SK-N-SH (cell line): ENCODE measurements at regions not wholly inside any gene's neighbourhood (a gene's known extent, or its start where the extent isn't known, plus 50 kb on each side); places are given as distances from the start of the nearest gene placed in this dataset.
"Not testable (repeated sequence)": the region's sequence is repeated elsewhere in the genome, so short reads cannot be mapped to it uniquely, and the experiment has no call there.

Source experiments
- CTCF ChIA-PET: fragments of 300-600, 350-600 bp; formaldehyde crosslinking; extraction: SDS; loops from one replicate; lab custom pipeline; 2021; lab: Yijun Ruan, JAX
- POLR2A ChIA-PET: fragments of 350-600 bp; sonication (Branson Sonifier 250); formaldehyde crosslinking; extraction: SDS; loops from one replicate; lab custom pipeline; 2020; ENCODE audit warnings: antibody characterized with exemption, inconsistent platforms; lab: Yijun Ruan, JAX
- DNase-seq: peaks from one replicate; pipeline ENCODE4 v3.0.0; 2012
- H2AFZ ChIP-seq: fragments of 200-600 bp; sonication (generic); 2 replicates; pipeline ENCODE4 v1.8.1; 2016; ENCODE audit warnings: antibody characterized with exemption, mild to moderate bottlenecking, low read depth
- H3F3A ChIP-seq: fragments of 200-600 bp; sonication (generic); replicated peaks from 2 replicates; pipeline ENCODE3; 2016; ENCODE audit warnings: antibody characterized with exemption, mild to moderate bottlenecking; ENCODE audit not compliant: insufficient read depth
- H3K27ac ChIP-seq, 2 experiments: fragments of 200-500 bp in 1 of 2; fragments of 200-600 bp in 1 of 2; sonication (Bioruptor generic) in 1 of 2; sonication (generic), shearing (Covaris generic) in 1 of 2; 2 replicates each; pipeline versions ENCODE4 v1.5.1 to v1.6.1; 2014 to 2016; ENCODE audit warnings: low read depth in 2 of 2, inconsistent platforms in 1 of 2, low read length in 1 of 2, mild to moderate bottlenecking in 1 of 2, mixed read lengths in 1 of 2
- H3K27me3 ChIP-seq: fragments of 200-600 bp; sonication (generic), shearing (Covaris generic); 2 replicates; pipeline ENCODE4 v1.6.1; 2016; ENCODE audit warnings: mixed run types; ENCODE audit not compliant: insufficient read depth
- H3K36me3 ChIP-seq, 2 experiments: fragments of 200-500 bp in 1 of 2; fragments of 200-600 bp in 1 of 2; sonication (Bioruptor generic) in 1 of 2; sonication (generic) in 1 of 2; replicated peaks in 1 of 2; 2 replicates each; pipeline versions ENCODE3 to v1.5.1; 2014 to 2016; ENCODE audit warnings: low read length in 1 of 2, mild to moderate bottlenecking in 1 of 2; ENCODE audit not compliant: insufficient read depth in 2 of 2, control insufficient read depth in 1 of 2
- H3K4me1 ChIP-seq, 2 experiments: fragments of 200-500 bp in 1 of 2; fragments of 200-600 bp in 1 of 2; sonication (Bioruptor generic) in 1 of 2; sonication (generic), shearing (Covaris generic) in 1 of 2; 2 replicates each; pipeline versions ENCODE4 v1.5.1 to v1.6.1; 2014 to 2016; ENCODE audit warnings: low read depth in 1 of 2, low read length in 1 of 2, mixed run types in 1 of 2; ENCODE audit not compliant: insufficient read depth in 2 of 2, control insufficient read depth in 1 of 2
- H3K4me2 ChIP-seq: fragments of 200-600 bp; sonication (generic), shearing (Covaris generic); 2 replicates; pipeline ENCODE4 v1.6.1; 2017; ENCODE audit warnings: mixed run types
- H3K4me3 ChIP-seq, 2 experiments: fragments of 200-500 bp in 1 of 2; fragments of 200-600 bp in 1 of 2; sonication (Bioruptor generic) in 1 of 2; sonication (generic), shearing (Covaris generic) in 1 of 2; 2 replicates each; pipeline versions ENCODE4 v1.5.1 to v1.8.1; 2014 to 2016; ENCODE audit warnings: low read depth in 2 of 2, inconsistent platforms in 1 of 2, low read length in 1 of 2, mild to moderate bottlenecking in 1 of 2, mixed read lengths in 1 of 2, moderate library complexity in 1 of 2
- H3K79me2 ChIP-seq: fragments of 200-600 bp; sonication (generic); 2 replicates; pipeline ENCODE4 v1.8.1; 2017; ENCODE audit warnings: mild to moderate bottlenecking; ENCODE audit not compliant: insufficient read depth
- H3K9ac ChIP-seq: fragments of 200-600 bp; sonication (generic); 2 replicates; pipeline ENCODE4 v1.6.1; 2017; ENCODE audit warnings: mixed run types
- H3K9me2 ChIP-seq: fragments of 200-600 bp; sonication (generic); 2 replicates; pipeline ENCODE4 v1.6.1; 2017; ENCODE audit warnings: mixed run types
- H3K9me3 ChIP-seq: fragments of 200-600 bp; sonication (generic); 2 replicates; pipeline ENCODE4 v1.6.1; 2017; ENCODE audit warnings: mixed run types, mild to moderate bottlenecking, moderate library complexity
- H4K20me1 ChIP-seq: fragments of 200-600 bp; sonication (generic); 2 replicates; pipeline ENCODE4 v1.6.1; 2017; ENCODE audit warnings: mild to moderate bottlenecking, mixed run types; ENCODE audit not compliant: insufficient read depth
- ELF1 ChIP-seq: IDR thresholded peaks from 2 replicates; pipeline ENCODE4 v1.4.0; 2012
- EZH2phosphoT487 ChIP-seq: fragments of 200-600 bp; sonication (generic); IDR thresholded peaks from 2 replicates; pipeline ENCODE4 v1.6.1; 2017; ENCODE audit warnings: low read depth, mixed run types, mild to moderate bottlenecking, antibody characterized with exemption, moderate library complexity, borderline replicate concordance
- FOSL2 ChIP-seq: IDR thresholded peaks from 2 replicates; pipeline ENCODE4 v1.4.0; 2012; ENCODE audit warnings: low read depth, mild to moderate bottlenecking, moderate library complexity, borderline replicate concordance
- JUND ChIP-seq: IDR thresholded peaks from 2 replicates; pipeline ENCODE4 v1.4.0; 2012
- MEF2A ChIP-seq: IDR thresholded peaks from 2 replicates; pipeline ENCODE4 v1.4.0; 2012; ENCODE audit warnings: low read depth, borderline replicate concordance
- MXI1 ChIP-seq: IDR thresholded peaks from 2 replicates; pipeline ENCODE4 v1.6.1; 2012; ENCODE audit warnings: mild to moderate bottlenecking, low read depth, low read length, improper control_type of control experiment
- NFIC ChIP-seq: IDR thresholded peaks from 2 replicates; pipeline ENCODE4 v1.4.0; 2012; ENCODE audit warnings: borderline replicate concordance
- RCOR1 ChIP-seq: fragments of 150-350 bp; IDR thresholded peaks from 2 replicates; pipeline ENCODE4 v1.6.1; 2017; ENCODE audit warnings: antibody characterized with exemption, low read length
- SMC3 ChIP-seq: IDR thresholded peaks from 2 replicates; pipeline ENCODE4 v1.6.1; 2012; ENCODE audit warnings: low read depth, low read length, improper control_type of control experiment
- TAF1 ChIP-seq: IDR thresholded peaks from 2 replicates; pipeline ENCODE4 v1.6.1; 2012; ENCODE audit warnings: low read depth, mild to moderate bottlenecking, low read length, moderate library complexity, borderline replicate concordance
- TCF12 ChIP-seq: IDR thresholded peaks from 2 replicates; pipeline ENCODE4 v1.4.0; 2012
- TEAD4 ChIP-seq: IDR thresholded peaks from 2 replicates; pipeline ENCODE4 v1.4.0; 2012; ENCODE audit warnings: mild to moderate bottlenecking, borderline replicate concordance; ENCODE audit not compliant: insufficient read depth
- ZBTB33 ChIP-seq: IDR thresholded peaks from 2 replicates; pipeline ENCODE4 v1.4.0; 2012; ENCODE audit warnings: low read depth, borderline replicate concordance
- WGBS: methylation state at CpG from one replicate; pipeline ENCODE4 v1.1.6; 2017; ENCODE audit warnings: low lambda C conversion rate; 5-methylcytosine and 5-hydroxymethylcytosine counted together
- TF ChIP-seq, protein P1 (sequence below): IDR thresholded peaks from 2 replicates; pipeline ENCODE4; 2012

DNA sequence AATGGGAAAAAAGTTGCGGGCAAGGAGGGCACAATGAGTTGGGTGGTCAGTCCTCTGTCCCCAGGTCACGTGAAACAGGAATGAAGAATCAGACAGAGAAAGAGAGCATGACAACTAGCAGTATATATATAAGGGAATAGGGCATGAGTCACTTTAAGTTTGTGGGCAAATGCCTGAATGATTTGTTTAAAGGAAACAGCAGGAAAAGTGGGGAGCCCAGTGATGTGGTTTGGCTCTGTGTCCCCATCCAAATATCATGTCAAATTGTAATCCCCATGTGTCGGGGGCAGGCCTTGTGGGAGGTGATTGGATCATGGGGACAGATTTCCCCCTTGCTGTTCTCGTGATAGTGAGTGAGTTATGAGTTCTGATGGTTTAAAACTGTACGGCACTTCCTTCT lies 195.3 kb upstream of the IGF1 start:
- Histone ChIP-seq H3F3A (no peaks in the 10 kb centered on the region), H3K79me2 (no peaks in the 10 kb centered on the region), H2AFZ (no peak overlapping the region), H3K4me2 (no peak overlapping the region), H3K27me3 (no peaks in the 10 kb centered on the region), H4K20me1 (no peaks in the 10 kb centered on the region), H3K27ac (no peak overlapping the region), H3K4me3 (no peak overlapping the region), H3K4me1 (no peaks in the 10 kb centered on the region), H3K9me3 (no peaks in the 10 kb centered on the region), H3K9ac (no peak overlapping the region), H3K36me3 (no peaks in the 10 kb centered on the region), H3K9me2 (no peaks in the 10 kb centered on the region)
- no peak for TF ChIP-seq MEF2A
- no peak for TF ChIP-seq SMC3
- peak; percentile 26; the same call in 1 of the 2 replicates for TF ChIP-seq FOSL2
- TF ChIP-seq EZH2phosphoT487: no peak
- no peak for TF ChIP-seq TAF1
- peak; percentile 19; the same call in 1 of the 2 replicates for TF ChIP-seq TCF12
- TF ChIP-seq, protein P1, sequence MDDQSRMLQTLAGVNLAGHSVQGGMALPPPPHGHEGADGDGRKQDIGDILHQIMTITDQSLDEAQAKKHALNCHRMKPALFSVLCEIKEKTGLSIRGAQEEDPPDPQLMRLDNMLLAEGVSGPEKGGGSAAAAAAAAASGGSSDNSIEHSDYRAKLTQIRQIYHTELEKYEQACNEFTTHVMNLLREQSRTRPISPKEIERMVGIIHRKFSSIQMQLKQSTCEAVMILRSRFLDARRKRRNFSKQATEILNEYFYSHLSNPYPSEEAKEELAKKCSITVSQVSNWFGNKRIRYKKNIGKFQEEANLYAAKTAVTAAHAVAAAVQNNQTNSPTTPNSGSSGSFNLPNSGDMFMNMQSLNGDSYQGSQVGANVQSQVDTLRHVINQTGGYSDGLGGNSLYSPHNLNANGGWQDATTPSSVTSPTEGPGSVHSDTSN: peak; percentile 60; the same call in 1 of the 2 replicates
- TF ChIP-seq NFIC: peak; percentile 49; the same call in 1 of the 2 replicates
- no peak for TF ChIP-seq RCOR1
- POLR2A ChIA-PET: no interaction called here
- CTCF ChIA-PET: no interaction called here
- no peak for DNase-seq
- 24% methylated on average over 5 of the region's 5 CpGs for WGBS

DNA sequence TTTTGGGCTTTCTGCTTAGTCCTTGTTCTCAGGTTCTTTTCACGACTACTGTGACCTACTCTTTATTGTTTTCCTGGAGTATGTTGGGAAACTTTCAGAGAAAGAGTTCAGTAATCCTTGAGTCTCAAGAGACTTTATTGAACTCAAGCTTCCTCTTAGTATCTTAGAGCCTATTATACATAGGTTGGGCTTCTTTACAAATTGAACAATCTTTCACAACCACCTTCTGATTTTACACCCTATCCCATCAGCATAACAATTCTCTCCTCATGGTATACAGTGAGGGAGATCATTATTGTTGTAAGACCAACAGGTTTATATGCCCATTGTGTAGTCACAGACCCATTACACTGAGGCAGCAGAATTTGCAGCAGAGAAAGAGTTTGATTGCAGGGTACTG lies 193.2 kb upstream of the IGF1 start:
- ChIA-PET CTCF (no interaction called here), POLR2A (no interaction called here)
- Histone ChIP-seq H3K4me2 (no peak overlapping the region), H3K9me2 (no peaks in the 10 kb centered on the region), H3K9me3 (no peaks in the 10 kb centered on the region), H3K27me3 (no peaks in the 10 kb centered on the region), H3F3A (no peaks in the 10 kb centered on the region), H3K36me3 (no peaks in the 10 kb centered on the region), H3K79me2 (no peaks in the 10 kb centered on the region), H3K9ac (no peak overlapping the region), H3K4me3 (no peak overlapping the region), H2AFZ (no peak overlapping the region), H3K27ac (no peak overlapping the region), H4K20me1 (no peaks in the 10 kb centered on the region), H3K4me1 (no peaks in the 10 kb centered on the region)
- 18% methylated on average over 1 of the region's 1 CpG for WGBS
- TF ChIP-seq SMC3 (no peak), TEAD4 (no peak), ZBTB33 (no peak), MEF2A (no peak), TCF12 (no peak), MXI1 (no peak), RCOR1 (no peak), FOSL2 (no peak), ELF1 (no peak), JUND (no peak)
- DNase-seq: no peak

DNA sequence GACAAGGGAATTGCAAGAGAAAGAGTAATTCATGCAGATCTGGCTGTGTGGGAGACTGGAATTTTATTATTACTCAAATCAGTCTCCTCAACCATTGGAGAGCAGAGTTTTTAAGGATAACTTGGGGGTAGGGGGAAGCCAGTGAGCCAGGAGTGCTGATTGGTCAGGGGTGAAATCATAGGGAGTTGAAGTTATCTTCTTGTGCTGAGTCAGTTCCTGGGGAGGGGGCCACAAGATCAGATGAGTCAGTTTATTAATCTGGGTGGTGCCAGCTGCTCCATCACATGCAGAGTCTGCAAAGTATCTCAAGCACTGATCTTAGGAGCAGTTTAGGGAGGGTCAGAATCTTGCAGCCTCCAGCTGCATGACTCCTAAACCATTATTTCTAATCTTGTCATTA lies 191.8 kb upstream of the IGF1 start:
- POLR2A ChIA-PET, H3F3A ChIP-seq, H3K4me1 ChIP-seq, CTCF ChIA-PET, H3K4me3 ChIP-seq, H3K9me3 ChIP-seq, H3K36me3 ChIP-seq, H3K27me3 ChIP-seq, H3K27ac ChIP-seq, H3K9me2 ChIP-seq, H3K79me2 ChIP-seq, H3K9ac ChIP-seq, DNase-seq, H4K20me1 ChIP-seq, H3K4me2 ChIP-seq, H2AFZ ChIP-seq: not testable (repeated sequence)
